ENCODE measurements at regions not wholly inside any gene's neighbourhood (a gene's known extent, or its start where the extent isn't known, plus 50 kb on each side); places are given as distances from the start of the nearest gene placed in this dataset.

- Mint-ChIP-seq H3K4me1 (ENCODE audit: unreplicated experiment) (peaks cover 4% of the 10 kb centered on the region), H3K27ac (ENCODE audit: unreplicated experiment) (no peak overlapping the region), H3K36me3 (ENCODE audit: unreplicated experiment) (no peaks in the 10 kb centered on the region), H3K27me3 (ENCODE audit: unreplicated experiment) (peaks cover 33% of the 10 kb centered on the region), H3K4me3 (ENCODE audit: unreplicated experiment) (no peak overlapping the region), H3K9me3 (ENCODE audit: unreplicated experiment) (no peaks in the 10 kb centered on the region)
- no peak for DNase-seq (ENCODE audit: extremely low spot score, unreplicated experiment)
- TF ChIP-seq, protein P1, sequence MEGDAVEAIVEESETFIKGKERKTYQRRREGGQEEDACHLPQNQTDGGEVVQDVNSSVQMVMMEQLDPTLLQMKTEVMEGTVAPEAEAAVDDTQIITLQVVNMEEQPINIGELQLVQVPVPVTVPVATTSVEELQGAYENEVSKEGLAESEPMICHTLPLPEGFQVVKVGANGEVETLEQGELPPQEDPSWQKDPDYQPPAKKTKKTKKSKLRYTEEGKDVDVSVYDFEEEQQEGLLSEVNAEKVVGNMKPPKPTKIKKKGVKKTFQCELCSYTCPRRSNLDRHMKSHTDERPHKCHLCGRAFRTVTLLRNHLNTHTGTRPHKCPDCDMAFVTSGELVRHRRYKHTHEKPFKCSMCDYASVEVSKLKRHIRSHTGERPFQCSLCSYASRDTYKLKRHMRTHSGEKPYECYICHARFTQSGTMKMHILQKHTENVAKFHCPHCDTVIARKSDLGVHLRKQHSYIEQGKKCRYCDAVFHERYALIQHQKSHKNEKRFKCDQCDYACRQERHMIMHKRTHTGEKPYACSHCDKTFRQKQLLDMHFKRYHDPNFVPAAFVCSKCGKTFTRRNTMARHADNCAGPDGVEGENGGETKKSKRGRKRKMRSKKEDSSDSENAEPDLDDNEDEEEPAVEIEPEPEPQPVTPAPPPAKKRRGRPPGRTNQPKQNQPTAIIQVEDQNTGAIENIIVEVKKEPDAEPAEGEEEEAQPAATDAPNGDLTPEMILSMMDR (IDR thresholded peaks at IDR 0.05) = peak; percentile 63
Measured at GRCh38 chr5:108481355-108481931, 99.5 kb upstream of the FBXL17 start.

DNA sequence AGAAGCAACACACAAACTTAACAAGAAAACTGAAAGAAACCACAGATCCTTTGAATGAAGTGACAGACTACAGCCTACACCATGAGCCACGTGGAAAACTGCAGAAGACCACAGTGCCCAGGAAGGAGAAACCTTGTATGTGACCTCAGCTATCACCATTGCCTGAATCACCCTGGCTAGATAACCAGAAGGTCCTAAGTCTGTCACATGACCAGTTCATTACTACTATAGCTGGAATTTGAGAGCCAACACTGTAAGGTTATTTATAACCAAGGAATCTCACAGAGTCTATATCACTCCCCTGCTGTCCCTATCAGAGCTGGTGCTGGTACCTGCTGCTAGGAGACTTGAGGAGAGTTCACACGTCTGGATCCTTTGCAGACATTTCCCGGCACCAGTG is 90.3 kb upstream of the FBXL17 start:
- H3K4me1 Mint-ChIP-seq (ENCODE audit: unreplicated experiment) = no peaks in the 10 kb centered on the region
- no peak overlapping the region for H3K27ac Mint-ChIP-seq (ENCODE audit: unreplicated experiment)
- no peak for DNase-seq (ENCODE audit: extremely low spot score, unreplicated experiment)
- H3K27me3 Mint-ChIP-seq (ENCODE audit: unreplicated experiment) = peaks cover 18% of the 10 kb centered on the region
- no peak overlapping the region for H3K4me3 Mint-ChIP-seq (ENCODE audit: unreplicated experiment)
- H3K9me3 Mint-ChIP-seq (ENCODE audit: unreplicated experiment) = peaks cover 11% of the 10 kb centered on the region
- no peaks in the 10 kb centered on the region for H3K36me3 Mint-ChIP-seq (ENCODE audit: unreplicated experiment)
- TF ChIP-seq, protein P1 (IDR thresholded peaks at IDR 0.05) = no peak

GRCh38 chr5:108467563-108467962 is 85.7 kb upstream of the FBXL17 start:
- DNase-seq (ENCODE audit: extremely low spot score, unreplicated experiment) = no peak
- no peaks in the 10 kb centered on the region for H3K36me3 Mint-ChIP-seq (ENCODE audit: unreplicated experiment)
- no peak overlapping the region for H3K4me3 Mint-ChIP-seq (ENCODE audit: unreplicated experiment)
- H3K27ac Mint-ChIP-seq (ENCODE audit: unreplicated experiment) = no peak overlapping the region
- peaks cover 3% of the 10 kb centered on the region for H3K27me3 Mint-ChIP-seq (ENCODE audit: unreplicated experiment)
- TF ChIP-seq, protein P1 (IDR thresholded peaks at IDR 0.05) = no peak
- H3K4me1 Mint-ChIP-seq (ENCODE audit: unreplicated experiment) = no peaks in the 10 kb centered on the region
- H3K9me3 Mint-ChIP-seq (ENCODE audit: unreplicated experiment) = no peaks in the 10 kb centered on the region

- Mint-ChIP-seq H3K27ac (ENCODE audit: unreplicated experiment) (peak overlapping the region; percentile 36), H3K9me3 (ENCODE audit: unreplicated experiment) (no peaks in the 10 kb centered on the region), H3K27me3 (ENCODE audit: unreplicated experiment) (peaks cover 3% of the 10 kb centered on the region), H3K36me3 (ENCODE audit: unreplicated experiment) (peaks cover 2% of the 10 kb centered on the region), H3K4me1 (ENCODE audit: unreplicated experiment) (peaks cover 11% of the 10 kb centered on the region), H3K4me3 (ENCODE audit: unreplicated experiment) (no peak overlapping the region)
- TF ChIP-seq, protein P1 (IDR thresholded peaks at IDR 0.05) = no peak
- no peak for DNase-seq (ENCODE audit: extremely low spot score, unreplicated experiment)
Measured at GRCh38 chr5:108461628-108462367, 79.9 kb upstream of the FBXL17 start.

GRCh38 chr5:108459769-108460168 is 77.9 kb upstream of the FBXL17 start:
- Mint-ChIP-seq H3K27me3 (ENCODE audit: unreplicated experiment) (no peaks in the 10 kb centered on the region), H3K4me3 (ENCODE audit: unreplicated experiment) (no peak overlapping the region), H3K36me3 (ENCODE audit: unreplicated experiment) (peaks cover 2% of the 10 kb centered on the region), H3K27ac (ENCODE audit: unreplicated experiment) (no peak overlapping the region), H3K4me1 (ENCODE audit: unreplicated experiment) (peaks cover 11% of the 10 kb centered on the region), H3K9me3 (ENCODE audit: unreplicated experiment) (peaks cover 2% of the 10 kb centered on the region)
- no peak for DNase-seq (ENCODE audit: extremely low spot score, unreplicated experiment)
- TF ChIP-seq, protein P1 (IDR thresholded peaks at IDR 0.05) = no peak

Data from osteocyte (in vitro differentiated cells).